ENCODE measurements at regions not wholly inside any gene's neighbourhood (a gene's known extent, or its start where the extent isn't known, plus 50 kb on each side); places are given as distances from the start of the nearest gene placed in this dataset.
A peak's percentile ranks its signal among the peaks of the same experiment; 100 is the strongest.
"Not testable (repeated sequence)": the region's sequence is repeated elsewhere in the genome, so short reads cannot be mapped to it uniquely, and the experiment has no call there.

GRCh38 chr7:89621925-89622641 lies 532.2 kb upstream of the STEAP1 start:
- FAIRE-seq: no peak

DNA sequence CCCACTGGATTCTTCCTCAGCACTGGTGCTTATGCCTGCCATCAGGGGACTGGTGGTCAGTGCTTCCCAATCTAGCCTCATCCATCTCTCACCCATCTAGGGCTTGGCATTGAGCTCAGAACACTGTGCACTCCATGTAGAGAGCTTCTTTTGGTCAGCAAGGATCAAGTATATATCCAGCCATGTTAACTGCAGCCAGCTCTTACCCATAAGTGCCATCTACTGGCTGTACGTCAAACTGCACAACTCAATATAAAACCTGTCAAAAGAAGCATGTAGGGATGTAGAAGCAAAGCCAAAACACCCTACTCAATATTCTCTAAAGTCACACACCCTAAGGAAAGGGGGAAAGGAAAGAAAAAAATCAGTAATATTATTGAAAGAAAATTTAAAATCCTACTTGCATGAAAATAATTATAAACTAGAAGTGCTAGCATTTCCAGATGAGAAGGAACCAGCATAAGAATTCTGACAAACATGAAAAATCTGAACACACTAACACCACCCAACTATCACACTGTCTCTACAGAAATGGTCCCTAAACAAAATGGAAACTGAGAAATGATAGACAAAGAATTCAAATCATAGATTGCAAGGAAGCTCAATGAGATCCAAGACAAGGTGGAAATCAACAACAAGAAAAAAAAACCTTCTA lies 531.1 kb upstream of the STEAP1 start:
- peak; percentile 68 for FAIRE-seq

- FAIRE-seq: not testable (repeated sequence)
Measured at GRCh38 chr7:89624155-89624554, 530.1 kb upstream of the STEAP1 start.

- FAIRE-seq: no peak
Measured at GRCh38 chr7:89648509-89648908, 505.8 kb upstream of the STEAP1 start.

DNA sequence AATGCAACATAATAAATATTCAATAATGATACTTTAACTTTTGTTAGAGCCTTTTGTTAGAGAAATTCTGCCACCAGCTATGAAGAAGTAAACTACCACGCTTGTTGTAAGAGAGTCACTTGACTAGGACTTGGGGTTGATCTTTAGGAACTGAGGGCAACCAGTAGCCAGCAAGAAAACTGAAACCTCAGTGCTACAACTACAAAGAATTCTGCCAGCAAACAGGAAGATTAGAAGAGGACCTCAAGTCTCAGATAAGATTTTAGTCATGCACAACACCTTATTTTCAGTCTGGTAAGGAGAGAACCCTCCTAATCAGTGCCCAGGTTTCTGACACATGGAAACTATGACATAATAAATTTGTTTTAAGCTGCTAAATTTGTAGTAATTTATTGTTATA lies 498.3 kb upstream of the STEAP1 start:
- no peak for FAIRE-seq

DNA sequence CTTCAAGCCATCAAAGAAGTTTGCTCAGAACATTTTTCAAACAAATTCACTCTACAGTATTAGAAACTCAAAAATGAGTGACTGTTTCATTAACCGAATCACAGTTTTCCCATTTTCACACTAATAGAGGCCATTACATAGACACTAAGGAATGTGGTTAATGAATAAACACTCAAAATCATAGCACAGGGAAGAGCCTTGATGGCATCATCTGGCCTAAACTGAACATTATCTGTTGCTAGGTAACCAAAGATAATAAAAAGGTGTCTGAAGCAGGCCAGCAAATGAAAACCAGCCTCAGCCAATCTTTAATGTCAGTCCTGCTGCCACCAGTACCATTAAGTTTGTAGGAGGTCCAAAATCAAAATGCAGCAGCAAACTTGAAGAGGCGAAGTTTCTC lies 492.4 kb upstream of the STEAP1 start:
- no peak for FAIRE-seq

DNA sequence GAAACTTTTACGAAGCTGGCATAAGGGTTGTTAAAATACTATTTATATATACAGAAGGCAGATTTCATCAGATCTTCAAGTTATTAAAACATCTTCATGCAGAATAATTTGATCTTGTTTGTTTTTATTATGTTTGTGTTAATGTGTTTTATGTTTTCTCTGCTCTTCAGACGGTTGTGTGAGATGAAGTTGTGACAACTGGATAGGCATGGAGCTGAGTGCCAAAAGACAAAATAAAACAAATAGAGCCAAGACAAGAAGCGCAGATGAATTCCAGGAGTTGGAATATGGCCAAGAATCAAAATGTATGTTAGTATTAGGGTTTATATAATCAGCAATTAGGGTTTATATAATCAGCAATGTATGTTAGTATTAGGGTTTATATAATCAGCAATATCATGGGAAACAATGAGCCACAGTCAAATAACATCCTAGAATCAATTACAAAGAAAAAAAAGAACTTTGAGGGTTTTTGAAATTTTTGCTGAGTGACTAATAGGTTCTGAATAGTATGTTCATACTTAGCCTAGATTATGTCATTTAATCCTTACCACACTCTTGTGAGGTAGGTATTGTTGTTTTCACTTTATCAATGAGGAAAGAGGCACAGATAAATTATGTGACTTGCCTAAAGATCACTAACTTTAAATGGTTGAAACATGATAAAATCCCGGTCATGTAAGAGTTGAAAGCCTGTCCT lies 488.0 kb upstream of the STEAP1 start:
- no peak for FAIRE-seq

- no peak for FAIRE-seq
Measured at GRCh38 chr7:89680161-89680560, 474.1 kb upstream of the STEAP1 start.

DNA sequence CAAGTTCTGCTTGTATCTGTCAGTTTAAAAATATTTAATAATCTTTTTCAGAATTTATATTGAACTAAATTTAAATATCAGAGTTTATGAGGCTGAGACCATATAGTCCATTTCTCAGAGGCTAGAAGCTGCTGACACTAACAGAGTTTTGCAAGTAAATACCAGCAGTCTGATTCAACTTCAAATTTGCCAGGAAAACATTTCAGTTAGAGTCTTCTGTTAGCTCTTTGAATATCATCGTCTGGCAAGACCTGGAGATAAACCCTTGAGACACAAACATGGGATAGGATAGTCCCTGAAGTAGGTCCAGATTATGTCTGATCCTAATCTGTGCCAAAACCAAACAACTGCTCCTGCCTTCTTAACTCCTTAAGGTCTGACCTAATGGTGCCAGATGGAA lies 472.8 kb upstream of the STEAP1 start:
- no peak for FAIRE-seq

- no peak for FAIRE-seq
Measured at GRCh38 chr7:89685287-89685686, 469.0 kb upstream of the STEAP1 start.

GRCh38 chr7:89687211-89687610 lies 467.1 kb upstream of the STEAP1 start:
- no peak for FAIRE-seq

- FAIRE-seq: no peak
Measured at GRCh38 chr7:89695241-89695640, 459.0 kb upstream of the STEAP1 start.

DNA sequence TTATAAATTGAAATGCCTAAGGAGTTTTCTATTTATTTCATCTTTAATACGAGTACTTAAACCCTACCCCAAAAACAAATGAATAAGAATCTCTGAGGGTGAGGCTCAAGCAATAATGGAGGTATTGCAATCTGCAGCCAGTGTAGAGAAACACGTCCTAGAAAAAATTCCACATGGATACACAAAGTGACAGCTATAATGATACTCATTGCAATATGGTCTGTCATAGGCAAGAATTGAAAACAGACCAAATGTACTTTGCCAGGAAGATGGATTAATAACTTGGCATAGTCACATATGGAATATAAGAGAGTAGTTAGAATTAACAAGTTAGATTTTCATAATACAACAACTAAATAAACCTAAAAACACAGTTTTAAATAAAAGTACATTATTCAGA lies 440.1 kb upstream of the STEAP1 start:
- peak; percentile 34 for FAIRE-seq

- not testable (repeated sequence) for FAIRE-seq
Measured at GRCh38 chr7:89718941-89719340, 435.3 kb upstream of the STEAP1 start.

DNA sequence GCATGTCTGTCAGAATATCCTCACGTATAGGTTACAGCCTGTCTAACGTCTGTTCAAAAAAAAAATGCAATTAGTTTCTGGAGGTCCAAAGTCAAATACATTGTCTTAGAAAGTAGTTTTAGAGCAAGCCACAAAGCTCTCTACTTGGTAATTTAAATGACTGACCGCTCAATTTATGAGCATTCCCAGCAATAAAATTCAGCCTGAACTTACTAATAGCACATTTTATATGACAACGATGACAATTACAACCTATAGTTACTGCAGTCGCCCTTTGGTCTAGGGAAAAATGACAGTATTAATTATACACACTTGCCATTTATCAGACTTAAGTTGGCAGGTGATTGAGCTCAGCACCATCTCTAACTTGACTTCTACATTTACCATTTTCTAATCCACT lies 425.8 kb upstream of the STEAP1 start:
- FAIRE-seq: no peak

GRCh38 chr7:89731751-89732445 lies 422.4 kb upstream of the STEAP1 start:
- FAIRE-seq: no peak

DNA sequence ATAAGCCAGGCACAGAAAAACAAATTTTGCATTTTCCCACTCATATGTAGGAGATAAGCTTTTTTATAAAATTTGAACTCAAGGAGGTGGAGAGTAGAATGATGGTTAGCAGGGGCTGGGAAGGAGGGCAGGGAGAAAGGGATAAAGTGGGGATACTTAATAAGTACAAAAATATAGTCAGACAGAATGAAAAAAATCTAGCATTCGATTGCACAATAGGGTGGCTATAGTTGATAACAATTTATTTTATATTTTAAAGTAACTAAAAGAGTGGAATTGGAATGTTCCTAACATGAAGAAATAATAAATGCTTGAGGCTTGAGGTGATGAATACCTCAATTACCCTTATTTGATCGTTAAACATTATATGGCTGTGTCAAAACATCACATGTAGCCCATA lies 415.7 kb upstream of the STEAP1 start:
- no peak for FAIRE-seq

GRCh38 chr7:89757910-89758309 lies 396.4 kb upstream of the STEAP1 start:
- FAIRE-seq: no peak

DNA sequence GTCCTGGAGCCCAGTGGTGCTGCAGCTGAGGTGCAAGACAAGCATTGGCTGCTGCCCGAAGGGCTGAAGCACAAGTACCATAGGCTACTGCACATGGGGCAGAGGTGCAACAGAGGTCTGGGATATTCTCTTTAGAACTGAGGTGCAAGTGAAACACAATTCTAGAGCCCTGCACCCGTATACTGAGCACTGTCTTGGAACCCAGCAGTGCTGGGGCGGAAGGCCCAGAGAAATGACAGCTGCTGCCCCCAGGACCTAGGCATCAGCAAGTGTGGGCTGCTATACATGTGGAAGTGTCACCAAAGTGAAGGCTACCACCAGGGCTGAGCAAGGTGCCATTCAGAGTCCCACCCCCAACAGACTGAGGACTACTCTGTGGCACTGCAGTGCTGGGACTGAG lies 393.6 kb upstream of the STEAP1 start:
- no peak for FAIRE-seq

DNA sequence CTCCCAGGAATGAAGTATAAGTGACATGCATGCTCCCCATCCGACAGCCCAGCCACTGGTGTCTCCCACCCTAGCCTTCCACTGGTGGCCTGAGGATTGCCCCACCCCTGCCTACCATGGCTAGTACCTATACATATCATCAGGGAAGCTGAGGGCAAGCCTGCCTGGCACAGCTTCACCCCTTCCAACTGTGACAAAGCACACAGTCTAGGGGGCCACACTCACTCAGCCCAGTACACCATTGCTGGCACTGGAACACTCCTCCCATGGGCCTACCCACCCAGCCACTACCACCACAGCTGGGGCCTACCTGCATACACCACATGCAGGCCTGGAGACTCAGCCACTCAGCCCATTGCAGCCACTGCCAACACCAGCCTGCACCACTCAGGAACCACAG lies 393.1 kb upstream of the STEAP1 start:
- no peak for FAIRE-seq

DNA sequence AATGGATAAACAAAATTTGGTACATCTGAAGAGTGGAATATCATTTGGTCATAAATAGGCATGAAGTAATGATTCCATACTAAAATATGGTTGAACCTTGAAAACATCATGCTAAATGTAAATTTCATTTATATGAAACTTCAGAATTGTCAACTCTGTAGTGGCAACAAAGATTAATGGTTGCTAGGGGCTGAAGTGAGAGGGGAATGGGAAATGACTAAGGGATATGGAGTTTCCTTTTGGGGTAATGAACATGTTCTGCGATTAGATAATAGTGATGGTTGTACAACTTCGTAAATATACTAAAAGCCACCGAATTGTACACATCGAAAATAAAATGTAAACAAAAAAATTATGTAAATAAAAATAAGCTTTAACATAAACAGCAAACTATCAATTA lies 384.1 kb upstream of the STEAP1 start:
- FAIRE-seq: no peak

DNA sequence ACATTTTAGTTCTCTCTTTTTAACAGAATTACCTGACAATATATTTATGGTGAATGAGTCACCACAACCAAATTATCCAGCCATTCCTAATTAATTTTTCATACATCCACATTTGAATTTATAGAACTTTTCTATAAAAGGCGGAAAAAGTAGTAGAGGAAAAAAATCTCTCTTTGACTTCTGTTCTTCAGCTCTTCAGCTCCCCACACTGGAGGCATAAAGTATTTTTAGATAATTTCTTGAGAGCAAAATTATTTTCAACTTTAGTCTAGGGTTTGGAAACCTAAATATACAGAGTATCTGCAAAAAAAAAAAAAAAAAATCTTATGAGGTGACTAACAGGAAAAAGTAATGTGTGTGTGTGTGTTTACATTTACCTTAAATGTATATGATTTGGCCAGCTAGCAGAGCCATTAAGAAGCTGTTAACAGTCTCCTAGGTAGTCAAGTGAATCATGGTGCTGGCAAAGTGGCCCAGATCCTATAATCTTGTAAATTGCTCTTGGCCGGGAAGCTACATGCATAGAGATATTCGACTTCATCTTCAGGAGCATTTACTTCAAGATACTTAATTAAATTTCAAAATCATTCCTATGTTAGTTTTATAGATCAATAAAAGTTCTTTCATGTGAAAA lies 383.1 kb upstream of the STEAP1 start:
- peak; percentile 32 for FAIRE-seq

DNA sequence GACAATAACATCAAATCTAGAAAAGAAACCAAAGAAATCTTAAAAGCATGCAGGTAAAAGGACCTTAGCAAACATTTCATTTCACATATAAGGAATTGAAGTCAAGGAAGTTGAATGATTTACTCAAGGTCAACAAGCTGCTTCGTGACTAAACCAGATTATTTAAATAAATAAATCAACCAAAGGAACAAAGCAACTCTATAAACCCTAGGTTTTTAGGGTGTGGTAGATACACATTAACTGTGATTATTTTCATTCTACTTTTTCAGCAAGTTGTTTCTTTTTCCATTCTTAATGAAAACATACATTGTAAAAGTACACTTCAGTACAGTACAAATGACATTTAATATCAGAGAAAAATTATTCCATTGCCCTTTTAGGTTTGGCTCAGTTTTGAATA lies 382.0 kb upstream of the STEAP1 start:
- no peak for FAIRE-seq
